ENCODE measurements at regions not wholly inside any gene's neighbourhood (a gene's known extent, or its start where the extent isn't known, plus 50 kb on each side); places are given as distances from the start of the nearest gene placed in this dataset.
"Not testable (repeated sequence)": the region's sequence is repeated elsewhere in the genome, so short reads cannot be mapped to it uniquely, and the experiment has no call there.

DNA sequence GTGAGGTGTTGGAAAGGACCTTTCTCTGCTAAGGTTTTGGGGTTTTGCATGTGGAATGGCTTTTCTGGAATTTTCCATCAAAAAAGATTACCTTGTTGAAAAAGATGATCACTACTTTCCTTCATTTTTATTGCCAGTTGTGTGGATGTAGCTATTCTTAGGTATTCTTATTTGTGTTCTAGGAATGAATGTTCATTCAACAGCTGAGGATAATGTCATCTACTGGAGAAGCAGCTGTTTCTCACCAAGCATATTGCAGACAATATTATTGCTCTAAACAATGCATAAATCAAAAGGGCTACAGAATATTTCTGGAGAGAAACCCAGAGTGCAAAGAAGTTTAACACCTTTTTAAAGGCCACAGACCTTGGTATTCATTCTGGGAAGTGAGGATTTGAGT, 145.6 kb upstream of the CALCR start:
- no peaks in the 10 kb centered on the region for H3K36me3 ChIP-seq (ENCODE audit: control insufficient read depth, insufficient read depth, low read length)
- TF ChIP-seq, protein P1, sequence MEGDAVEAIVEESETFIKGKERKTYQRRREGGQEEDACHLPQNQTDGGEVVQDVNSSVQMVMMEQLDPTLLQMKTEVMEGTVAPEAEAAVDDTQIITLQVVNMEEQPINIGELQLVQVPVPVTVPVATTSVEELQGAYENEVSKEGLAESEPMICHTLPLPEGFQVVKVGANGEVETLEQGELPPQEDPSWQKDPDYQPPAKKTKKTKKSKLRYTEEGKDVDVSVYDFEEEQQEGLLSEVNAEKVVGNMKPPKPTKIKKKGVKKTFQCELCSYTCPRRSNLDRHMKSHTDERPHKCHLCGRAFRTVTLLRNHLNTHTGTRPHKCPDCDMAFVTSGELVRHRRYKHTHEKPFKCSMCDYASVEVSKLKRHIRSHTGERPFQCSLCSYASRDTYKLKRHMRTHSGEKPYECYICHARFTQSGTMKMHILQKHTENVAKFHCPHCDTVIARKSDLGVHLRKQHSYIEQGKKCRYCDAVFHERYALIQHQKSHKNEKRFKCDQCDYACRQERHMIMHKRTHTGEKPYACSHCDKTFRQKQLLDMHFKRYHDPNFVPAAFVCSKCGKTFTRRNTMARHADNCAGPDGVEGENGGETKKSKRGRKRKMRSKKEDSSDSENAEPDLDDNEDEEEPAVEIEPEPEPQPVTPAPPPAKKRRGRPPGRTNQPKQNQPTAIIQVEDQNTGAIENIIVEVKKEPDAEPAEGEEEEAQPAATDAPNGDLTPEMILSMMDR (IDR thresholded peaks at IDR 0.05; ENCODE audit: insufficient read depth, low read depth, low read length), result no peak
- ChIA-PET POLR2A (no interaction called here), CTCF (no interaction called here)
- DNase-seq (ENCODE audit: low read depth), result no peak
- peaks cover 2% of the 10 kb centered on the region for H3K27me3 ChIP-seq (ENCODE audit: control insufficient read depth, insufficient read depth, low read length)
- H3K4me3 ChIP-seq (ENCODE audit: low read depth, low read length), result no peak overlapping the region

DNA sequence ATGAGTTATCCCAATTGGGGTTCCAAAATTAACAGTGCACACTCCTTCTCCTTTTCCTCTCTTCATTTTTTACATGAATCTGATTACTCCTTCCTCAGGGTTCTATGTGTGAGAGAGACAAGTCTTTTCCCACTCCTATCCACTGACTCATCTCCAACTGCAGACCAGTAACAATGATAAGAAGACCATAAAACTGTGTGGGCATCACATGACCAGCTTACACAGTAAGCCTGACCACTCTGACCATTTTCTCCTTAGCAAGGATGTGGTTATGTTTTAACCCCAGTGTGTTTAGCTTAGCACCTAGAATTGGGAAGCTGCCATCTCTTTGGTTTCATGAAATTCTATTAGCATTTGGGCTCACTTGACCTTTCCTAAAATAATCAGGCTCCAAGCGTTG, 145.0 kb upstream of the CALCR start:
- ChIA-PET POLR2A (no interaction called here), CTCF (no interaction called here)
- DNase-seq (ENCODE audit: low read depth), result no peak
- H3K4me3 ChIP-seq (ENCODE audit: low read depth, low read length), result no peak overlapping the region
- peaks cover 2% of the 10 kb centered on the region for H3K27me3 ChIP-seq (ENCODE audit: control insufficient read depth, insufficient read depth, low read length)
- no peaks in the 10 kb centered on the region for H3K36me3 ChIP-seq (ENCODE audit: control insufficient read depth, insufficient read depth, low read length)
- TF ChIP-seq, protein P1 (IDR thresholded peaks at IDR 0.05; ENCODE audit: insufficient read depth, low read depth, low read length), result no peak

DNA sequence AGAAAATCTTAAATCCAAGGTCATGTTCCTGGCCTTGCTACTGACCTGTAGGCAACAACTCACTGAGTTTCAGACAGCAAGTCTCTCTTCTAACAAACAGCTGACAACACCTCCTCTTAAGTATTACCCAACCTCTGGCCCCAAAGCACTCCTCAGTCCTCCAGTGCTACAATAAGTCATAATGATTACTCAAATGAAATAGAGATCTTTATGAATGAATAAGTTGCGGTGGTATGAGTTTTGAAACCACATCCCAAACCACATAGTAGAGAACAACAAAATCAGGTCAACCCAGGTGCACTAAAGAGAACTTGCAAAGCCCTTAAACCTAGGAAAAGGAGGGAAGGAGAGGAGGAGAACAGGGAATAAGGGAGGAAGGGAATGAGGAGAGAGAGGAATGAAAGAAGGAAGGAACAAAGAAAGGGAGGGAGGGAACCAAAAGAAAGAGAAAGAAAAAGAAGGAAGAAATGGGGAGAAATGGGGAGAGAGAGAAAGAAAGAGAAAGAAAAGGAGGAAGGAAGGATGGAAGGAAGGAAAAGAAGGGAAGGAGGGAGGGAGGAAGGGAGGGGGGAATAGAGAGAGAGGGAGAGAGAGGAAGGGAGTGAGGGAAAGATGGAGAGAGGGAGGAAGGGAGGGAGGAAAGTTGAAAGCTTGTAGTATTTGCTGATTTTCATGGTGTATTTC, 142.8 kb upstream of the CALCR start:
- H3K4me3 ChIP-seq (ENCODE audit: low read depth, low read length), result no peak overlapping the region
- H3K36me3 ChIP-seq (ENCODE audit: control insufficient read depth, insufficient read depth, low read length), result no peaks in the 10 kb centered on the region
- ChIA-PET CTCF (no interaction called here), POLR2A (no interaction called here)
- TF ChIP-seq, protein P1 (IDR thresholded peaks at IDR 0.05; ENCODE audit: insufficient read depth, low read depth, low read length), result no peak
- no peak for DNase-seq (ENCODE audit: low read depth)
- H3K27me3 ChIP-seq (ENCODE audit: control insufficient read depth, insufficient read depth, low read length), result no peaks in the 10 kb centered on the region

DNA sequence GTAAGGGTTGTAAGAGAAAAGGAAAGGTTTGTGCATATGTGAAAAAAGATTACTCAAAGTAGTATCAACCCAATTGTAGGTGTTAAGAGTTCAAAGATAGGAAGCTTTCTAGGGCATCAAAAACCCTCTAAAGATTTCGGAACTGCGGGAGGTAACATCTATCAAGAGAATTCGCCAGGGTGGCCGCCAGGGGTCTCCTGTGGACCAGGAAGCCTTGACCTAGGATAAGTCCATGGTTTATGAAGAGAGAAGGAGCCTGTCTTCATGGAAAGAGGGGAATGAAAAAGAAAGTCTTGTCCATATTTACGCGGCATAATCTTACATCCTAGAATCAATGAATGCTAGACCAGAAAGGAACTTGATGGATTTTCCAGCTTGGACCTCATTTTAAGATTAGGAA, 140.7 kb upstream of the CALCR start:
- CTCF ChIA-PET, result interaction anchor here (0.6 to 1.5 kb wide), 4 partner anchors 15 to 569 kb away, joined by 3 to 7 read pairs (median 4); no protein-coding TSS in a partner anchor
- H3K36me3 ChIP-seq (ENCODE audit: control insufficient read depth, insufficient read depth, low read length), result no peaks in the 10 kb centered on the region

DNA sequence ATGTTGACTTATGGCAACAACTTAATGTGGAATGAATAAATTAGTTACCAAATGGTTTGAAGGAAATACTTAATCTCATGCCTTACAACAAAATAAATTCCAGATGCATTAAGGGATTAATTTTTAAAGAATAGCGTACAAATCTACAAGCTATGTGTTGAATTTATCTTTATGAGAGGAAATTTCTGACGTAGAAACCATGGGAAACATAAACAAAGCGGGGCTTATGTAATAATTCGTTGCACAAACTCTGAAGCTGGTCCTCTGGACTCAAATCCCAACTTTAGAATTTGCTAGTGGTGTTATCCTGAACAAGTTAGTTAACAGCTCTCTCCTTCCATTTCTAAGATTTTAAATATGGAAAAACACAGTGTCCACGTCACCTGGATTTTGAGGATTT, 137.4 kb upstream of the CALCR start:
- ChIA-PET CTCF (interaction anchor here (1.1 kb wide), 1 partner anchor 32 kb away, joined by 3 read pairs; no protein-coding TSS in a partner anchor), POLR2A (no interaction called here)
- H3K36me3 ChIP-seq (ENCODE audit: control insufficient read depth, insufficient read depth, low read length), result no peaks in the 10 kb centered on the region
- no peak overlapping the region for H3K4me3 ChIP-seq (ENCODE audit: low read depth, low read length)
- no peaks in the 10 kb centered on the region for H3K27me3 ChIP-seq (ENCODE audit: control insufficient read depth, insufficient read depth, low read length)
- no peak for DNase-seq (ENCODE audit: low read depth)
- TF ChIP-seq, protein P1 (IDR thresholded peaks at IDR 0.05; ENCODE audit: insufficient read depth, low read depth, low read length), result no peak

More for the DNA sequence above, 140.7 kb upstream of the CALCR start:
- H3K4me3 ChIP-seq (ENCODE audit: low read depth, low read length), result no peak overlapping the region
- TF ChIP-seq, protein P1 (IDR thresholded peaks at IDR 0.05; ENCODE audit: insufficient read depth, low read depth, low read length), result peak; percentile 78
- no peak for DNase-seq (ENCODE audit: low read depth)
- H3K27me3 ChIP-seq (ENCODE audit: control insufficient read depth, insufficient read depth, low read length), result no peaks in the 10 kb centered on the region
- POLR2A ChIA-PET, result no interaction called here

DNA sequence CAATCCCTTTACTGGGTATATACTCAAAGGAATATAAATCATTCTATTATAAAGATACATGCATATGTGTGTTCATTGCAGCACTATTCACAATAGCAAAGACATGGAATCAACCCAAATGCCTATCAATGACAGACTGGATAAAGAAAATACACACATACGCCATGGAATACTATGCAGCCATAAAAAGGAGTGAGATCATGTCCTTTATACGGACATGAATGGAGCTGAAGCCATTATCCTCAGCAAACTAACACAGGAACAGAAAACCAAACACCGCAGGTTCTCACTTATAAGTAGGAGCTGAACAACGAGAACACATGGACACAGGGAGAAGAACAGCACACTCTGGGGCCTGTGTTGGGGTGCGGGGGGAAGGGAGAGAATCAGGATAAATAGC, 133.7 kb upstream of the CALCR start:
- DNase-seq (ENCODE audit: low read depth); H3K27me3 ChIP-seq (ENCODE audit: control insufficient read depth, insufficient read depth, low read length); H3K4me3 ChIP-seq (ENCODE audit: low read depth, low read length); POLR2A ChIA-PET; H3K36me3 ChIP-seq (ENCODE audit: control insufficient read depth, insufficient read depth, low read length); CTCF ChIA-PET: not testable (repeated sequence)
